ENCODE measurements at regions not wholly inside any gene's neighbourhood (a gene's known extent, or its start where the extent isn't known, plus 50 kb on each side); places are given as distances from the start of the nearest gene placed in this dataset.

DNA sequence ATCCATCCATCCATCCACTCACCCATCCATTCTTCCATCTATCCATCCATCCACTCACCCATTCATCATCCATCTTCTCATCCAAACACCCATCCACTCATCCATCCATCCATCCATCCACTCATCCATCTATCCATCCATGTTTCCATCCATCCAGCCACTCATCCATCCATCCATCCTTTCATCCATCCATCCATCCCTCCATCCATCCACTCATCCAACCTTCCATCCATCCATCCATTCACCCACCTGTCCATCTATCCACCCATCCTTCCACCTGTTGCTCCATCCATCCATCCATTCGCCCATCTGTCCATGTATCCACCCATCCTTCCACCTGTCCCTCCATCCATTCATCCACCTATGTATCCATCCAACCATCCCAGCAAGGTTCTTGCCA, 378.4 kb upstream of the PFKP start:
- no peak for DNase-seq

DNA sequence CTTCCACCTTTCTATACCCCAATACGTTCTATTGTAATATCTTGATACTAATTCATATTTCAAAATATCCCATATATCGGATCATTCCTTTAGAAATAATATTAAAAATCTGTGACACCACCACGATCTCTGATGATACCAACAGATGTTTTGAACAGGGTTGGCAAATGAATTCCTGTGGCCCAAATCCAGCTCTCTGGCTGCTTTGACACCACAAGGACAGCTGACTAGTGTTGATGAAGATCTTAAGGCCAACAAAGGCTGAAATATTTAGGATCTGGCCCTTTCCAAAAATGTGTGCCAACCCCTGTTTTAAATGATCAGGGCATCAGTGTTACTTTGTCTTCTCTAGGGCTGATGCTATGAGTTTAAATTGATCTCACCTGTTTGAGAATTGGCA, 380.7 kb upstream of the PFKP start:
- DNase-seq: no peak

DNA sequence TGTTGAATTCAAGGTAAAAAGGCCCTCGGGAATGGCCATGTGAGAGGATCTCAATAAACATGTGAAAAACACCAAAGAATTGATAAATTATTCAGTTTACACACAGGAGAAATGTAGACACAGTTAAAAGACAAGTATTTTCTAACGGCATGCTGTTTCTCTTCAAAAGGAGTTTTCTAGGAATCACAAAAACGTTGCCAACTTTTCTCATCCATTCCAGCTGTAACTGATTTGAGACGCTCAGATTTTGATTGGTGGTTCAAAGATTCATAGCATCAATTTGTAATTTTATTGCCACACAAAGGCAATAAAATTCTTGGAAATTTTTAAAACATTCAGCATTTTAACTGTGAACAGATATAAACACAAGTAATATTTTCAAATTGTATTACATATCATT, 384.9 kb upstream of the PFKP start:
- no peak for DNase-seq

DNA sequence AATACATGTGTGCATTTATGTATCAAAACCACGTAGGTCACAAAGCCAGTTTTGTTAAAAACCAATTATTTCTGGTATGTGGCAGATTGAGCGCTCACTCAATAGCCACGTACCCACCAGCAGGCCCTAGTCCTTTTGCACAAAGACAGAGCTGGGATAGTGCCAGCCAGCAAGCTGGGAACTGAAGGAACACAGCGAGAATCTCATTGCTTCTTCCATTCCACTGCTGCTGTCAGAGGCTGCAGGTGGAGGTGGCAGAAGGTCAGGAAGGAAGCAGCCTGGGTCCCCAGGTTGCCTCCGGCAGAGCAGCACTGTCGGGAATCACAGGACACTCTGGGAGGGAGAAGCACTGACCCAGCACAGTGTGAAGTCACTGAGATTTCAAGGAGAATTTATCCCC, 385.5 kb upstream of the PFKP start:
- DNase-seq: no peak

DNA sequence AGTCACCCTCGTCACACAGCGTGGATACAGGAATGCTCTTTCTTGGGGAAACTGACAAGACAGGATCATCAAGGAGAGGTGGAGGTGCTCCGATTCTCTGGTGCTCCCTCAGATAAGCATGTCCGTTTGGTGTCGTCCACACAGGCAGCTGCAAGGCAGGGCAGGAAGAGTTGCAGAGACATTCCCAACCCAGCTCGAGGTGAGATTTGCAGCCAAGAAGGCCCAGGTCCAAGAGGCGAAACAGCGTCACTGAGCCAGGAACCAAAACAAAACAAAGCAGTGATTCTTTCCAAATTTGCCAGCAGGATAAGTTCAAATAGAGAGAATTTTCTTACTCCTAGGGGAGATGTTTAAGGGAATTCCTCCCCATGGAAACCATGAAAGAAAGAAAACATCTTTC, 386.5 kb upstream of the PFKP start:
- no peak for DNase-seq

DNA sequence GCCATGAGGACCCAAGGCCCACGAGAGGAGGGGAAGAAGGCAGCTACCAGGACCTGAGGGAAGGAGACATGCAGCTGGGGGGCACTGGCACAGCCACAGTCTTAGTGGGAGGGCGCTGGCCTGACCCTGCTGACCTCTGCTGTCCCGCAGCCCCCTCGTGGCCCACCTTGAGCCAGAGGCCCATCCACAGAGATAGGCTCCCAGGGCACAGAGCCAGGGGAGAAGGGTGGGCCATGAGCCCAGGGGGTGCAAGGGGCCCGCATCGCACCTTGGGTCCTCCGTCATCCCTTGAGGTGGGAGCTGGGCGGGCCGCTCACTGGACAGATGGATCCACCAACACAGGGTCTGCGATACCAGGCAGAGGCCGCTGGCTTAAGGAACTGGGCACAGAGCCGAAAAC, 387.7 kb upstream of the PFKP start:
- DNase-seq: no peak

DNA sequence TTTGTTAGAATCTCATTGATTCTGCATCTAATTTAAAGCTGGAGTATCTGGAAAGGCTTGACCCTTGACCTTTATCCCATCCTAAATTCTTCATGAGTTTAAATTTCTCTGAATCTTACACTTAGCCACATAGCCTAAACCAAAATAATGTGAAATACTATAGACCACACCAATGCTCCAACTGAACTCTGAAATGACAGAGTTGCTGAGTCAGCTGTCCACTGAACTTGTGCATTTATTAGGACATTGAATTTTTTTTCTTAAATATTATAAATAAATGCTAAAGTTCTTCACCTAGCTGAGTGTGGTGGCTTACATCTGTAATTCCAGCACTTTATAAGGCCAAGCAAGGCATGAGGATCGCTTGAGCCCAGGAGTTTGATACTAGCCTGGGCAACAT, 390.9 kb upstream of the PFKP start:
- DNase-seq: no peak

DNA sequence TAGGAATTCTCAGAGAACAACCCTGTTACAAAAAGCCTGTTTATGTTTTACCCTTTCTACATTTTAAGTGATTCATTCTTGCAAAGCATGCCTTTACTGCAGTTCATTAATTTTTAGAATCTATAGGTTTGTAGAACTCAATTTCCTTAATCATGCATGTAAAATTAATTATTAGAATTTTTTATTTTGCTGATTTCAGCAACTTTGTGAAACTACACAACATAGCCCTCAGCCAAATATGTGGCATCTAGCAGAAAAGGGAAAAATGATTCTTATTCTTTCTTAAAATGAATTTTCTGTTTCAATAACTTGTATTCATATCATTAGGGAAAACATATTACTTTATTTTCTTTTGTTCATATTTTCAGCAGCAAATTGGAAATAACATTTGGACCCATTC, 392.9 kb upstream of the PFKP start:
- no peak for DNase-seq

DNA sequence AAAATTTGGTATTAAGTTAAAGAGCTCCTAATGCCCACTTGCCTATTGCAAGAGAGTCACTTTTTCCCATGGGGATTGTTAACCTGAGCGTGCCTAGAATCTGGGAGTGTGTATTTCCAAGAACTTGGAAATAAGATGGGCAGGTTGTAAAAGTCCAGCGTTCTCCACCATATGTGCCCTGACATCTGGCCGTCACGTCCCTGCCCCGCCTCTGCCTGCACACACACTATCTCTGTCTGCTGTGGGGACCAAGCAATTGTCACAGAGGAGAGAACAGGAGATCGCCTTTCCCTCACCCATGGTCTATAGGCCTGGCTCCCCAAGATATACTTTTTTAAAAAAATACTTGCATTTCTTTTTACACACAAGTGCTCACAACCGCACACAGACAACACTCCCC, 396.5 kb upstream of the PFKP start:
- no peak for DNase-seq

DNA sequence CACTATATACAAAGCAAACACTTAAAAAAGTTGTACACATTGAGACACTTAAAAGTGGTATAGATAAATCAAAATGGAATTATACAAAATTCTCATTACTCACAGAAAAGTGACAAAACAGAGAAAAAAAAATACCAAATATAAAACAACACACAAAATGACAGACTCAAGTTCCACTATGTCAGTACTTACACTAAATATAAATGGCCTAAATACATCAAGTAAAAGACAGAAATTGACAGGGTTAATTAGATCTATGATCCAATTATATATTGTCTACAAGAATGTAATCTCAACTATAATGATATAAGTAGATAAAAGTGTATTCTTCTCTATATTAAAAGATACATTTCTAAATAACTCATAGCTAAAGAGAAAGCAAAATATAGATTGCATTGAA, 401.6 kb upstream of the PFKP start:
- DNase-seq: no peak

DNA sequence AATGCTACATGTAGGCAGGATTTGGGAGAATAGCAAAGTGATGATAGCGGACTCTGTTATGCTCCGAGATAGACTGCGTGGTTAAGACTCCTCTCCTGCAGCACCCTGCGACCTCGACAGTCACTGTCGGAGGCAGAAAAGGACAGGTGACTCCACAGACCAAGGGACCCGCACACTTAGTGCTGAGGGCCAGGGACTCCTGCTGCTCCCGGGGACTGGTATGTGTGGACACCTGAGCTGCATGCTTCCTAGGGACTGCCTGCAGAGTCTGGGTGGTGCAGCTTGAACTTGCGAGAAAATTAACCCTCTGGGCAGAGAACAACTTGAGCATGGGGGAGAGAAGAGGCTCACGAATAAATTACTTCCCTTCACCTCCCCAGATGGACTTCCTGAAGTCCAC, 407.1 kb upstream of the PFKP start:
- DNase-seq: no peak

DNA sequence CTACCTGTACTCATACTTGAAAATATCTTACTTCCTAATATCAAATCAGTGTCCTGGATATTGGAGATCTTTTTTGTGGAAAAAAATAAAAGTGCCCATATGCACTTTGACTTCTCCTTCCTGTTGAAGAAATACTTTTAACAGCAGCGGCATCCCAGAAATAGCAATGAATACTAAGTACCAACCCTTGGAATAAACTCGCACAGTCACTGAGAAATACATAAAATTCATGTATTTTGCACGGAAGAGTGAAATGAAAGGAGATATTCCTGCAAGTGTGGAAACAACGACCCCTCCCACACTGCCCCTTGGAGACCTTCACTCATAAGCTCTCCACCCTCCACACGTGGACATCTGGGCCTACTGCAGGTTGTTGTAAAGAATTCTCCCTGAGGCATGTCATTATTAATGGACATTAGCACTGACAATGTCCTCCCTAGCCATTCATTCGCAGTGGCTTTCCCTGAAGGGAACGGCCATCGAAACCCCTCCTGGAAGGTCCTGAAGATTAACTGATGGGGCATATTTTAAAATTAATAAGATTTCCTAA, 407.6 kb upstream of the PFKP start:
- DNase-seq: no peak

DNA sequence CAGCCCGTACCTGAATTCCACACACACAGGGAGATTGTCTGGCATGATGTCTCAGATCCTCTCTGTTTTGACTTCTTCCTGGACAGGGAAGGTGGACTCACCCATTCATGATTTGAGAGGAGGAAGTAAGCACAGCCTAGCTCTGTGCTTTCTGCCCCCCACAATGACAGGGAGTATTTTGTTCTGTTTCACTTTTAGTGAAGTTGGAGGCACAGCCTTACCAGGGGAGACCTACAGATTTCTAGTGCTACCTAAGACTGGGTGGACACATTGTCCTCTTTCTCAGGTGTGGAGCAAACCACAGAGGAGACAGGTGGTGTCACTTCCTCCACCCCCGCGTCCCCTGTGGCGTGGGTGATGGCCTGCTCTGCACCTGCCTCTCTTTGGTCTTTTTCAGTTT, 408.6 kb upstream of the PFKP start:
- no peak for DNase-seq

DNA sequence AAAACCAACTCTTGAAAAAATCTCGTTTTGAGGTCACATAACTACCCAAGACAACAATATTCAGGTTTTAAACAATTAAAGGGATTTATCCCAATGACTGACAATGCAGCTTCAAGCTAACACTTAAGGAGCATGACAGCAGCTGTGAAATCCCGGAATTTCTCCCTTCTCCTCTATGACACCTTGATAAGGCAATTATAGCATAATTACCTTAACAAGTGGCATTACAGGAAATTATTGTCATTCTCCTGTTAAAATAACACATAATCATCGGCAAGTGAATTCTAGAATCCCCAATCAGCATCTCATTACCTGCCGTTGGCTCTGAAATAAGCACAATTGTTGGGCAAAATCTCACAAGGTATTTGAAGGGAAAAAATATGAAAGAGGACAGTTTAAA, 417.0 kb upstream of the PFKP start:
- DNase-seq: no peak

DNA sequence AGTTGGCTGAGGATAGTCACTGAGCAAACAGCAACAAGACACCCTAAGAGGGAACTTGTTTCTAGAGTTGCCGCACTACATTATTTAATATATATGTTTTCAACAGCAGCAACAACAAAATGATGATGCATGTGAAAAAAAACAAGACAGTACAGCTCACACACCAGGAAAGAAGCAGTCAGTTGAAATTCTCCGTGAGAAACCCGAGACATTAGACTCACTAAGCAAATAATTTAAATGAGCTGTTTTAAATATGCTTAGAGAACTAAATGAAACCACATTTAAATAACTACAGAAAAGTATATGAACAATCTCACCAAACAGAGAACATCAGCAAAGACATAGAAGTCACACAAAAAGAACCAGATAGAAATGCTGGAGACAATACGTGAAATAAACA, 426.3 kb upstream of the PFKP start:
- no peak for DNase-seq

DNA sequence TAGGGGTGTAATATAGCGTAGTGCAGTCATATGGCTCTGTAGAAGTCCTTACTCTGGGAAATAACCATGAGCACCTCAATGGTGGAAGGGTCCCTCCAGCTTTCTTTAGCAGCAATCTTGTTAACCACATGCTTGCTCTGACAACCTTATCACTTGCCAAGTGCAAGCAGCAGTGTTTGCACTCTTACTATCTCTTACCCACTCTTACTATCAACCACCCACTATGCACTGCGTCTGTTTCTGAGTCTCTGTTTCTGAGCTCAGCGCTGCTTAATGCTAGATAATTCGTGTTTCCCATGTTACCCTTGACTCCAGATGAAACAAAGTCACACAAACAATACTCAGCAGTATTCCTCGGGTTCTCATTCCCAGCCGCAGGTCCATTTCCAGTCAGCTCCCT, 433.7 kb upstream of the PFKP start:
- no peak for DNase-seq

DNA sequence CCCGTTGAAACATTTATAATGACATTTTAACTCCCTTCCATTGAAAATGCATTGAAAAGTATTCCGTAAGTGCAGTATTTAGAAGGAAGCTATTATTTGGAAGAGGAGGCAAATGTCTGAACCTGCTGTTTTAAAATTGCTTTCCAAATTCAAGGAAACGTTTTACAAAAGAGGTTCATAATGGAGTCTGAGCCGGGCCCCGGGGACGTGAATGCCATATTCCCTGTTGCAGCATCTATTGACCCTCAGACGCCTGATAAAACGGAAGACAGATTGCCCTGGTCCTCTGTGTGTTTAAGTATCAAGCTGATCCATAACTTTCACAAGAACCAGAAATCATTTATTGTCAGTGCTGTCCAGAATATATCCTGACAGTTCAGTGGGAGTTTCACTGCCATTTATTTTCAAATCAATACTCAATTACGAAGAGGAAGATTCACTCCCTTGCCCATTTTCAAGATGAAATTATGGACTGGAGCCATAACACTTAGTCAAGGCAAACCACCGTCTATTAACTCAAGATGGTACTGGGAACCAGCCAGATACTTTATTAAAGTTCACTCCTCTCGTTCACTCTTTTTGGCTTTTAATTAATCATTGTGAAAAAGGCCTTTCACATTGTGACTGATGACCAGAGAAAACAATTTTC, 435.7 kb upstream of the PFKP start:
- DNase-seq: no peak

DNA sequence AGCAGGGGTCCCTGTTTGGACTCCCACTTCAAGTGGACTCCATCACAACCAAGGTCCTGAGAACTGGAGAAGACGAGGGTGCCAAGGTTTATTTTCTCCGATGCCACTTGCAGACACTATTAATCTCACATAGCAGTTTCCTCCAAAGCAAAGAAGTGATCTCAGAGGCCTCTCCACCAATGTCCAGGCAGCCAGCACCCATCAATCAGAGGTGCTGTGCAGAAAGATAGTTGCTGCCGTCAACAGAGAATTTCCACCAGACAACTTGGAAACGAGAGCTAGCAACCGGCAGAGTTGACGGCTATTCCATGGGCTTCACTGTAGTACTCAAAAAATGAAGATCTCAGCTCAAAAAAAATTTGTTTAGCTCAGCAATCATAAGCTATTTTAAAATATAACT, 438.6 kb upstream of the PFKP start:
- DNase-seq: no peak

DNA sequence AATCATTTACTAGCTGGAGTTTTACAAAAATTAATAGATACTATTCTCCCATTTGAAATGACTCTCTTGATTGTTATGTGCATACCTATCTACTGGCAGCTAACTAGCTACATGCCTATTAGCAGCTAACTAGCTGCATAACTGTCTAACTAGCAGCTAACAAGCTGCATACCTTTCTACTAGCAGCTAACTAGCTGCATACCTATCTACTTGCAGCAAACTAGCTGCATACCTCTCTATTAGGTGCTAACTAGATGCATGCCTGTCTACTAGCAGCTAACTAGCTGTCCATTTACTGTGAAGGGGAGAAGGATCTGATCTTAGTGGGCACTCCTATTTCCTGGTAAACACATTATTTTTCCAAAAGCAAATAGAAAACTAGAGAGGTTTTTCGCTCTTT, 439.4 kb upstream of the PFKP start:
- no peak for DNase-seq

DNA sequence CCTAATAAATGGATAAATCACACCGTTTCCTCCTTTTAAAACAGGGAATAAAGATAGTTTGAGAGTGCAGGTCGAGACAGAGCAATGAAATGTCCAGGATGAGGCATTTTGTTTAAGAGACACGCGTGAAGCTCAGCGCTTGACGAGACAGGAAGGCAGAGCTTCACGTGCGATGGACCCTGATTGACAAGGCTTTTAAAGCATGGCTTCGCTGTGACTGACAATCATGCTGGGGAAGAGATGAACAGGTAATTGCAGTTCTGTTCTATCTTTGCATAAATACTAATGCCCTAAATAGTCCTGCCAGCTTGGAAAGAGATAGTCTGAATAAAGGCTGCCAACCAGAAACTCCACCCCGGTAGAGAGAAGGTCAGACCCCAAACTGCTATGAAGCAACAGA, 442.3 kb upstream of the PFKP start:
- no peak for DNase-seq

DNA sequence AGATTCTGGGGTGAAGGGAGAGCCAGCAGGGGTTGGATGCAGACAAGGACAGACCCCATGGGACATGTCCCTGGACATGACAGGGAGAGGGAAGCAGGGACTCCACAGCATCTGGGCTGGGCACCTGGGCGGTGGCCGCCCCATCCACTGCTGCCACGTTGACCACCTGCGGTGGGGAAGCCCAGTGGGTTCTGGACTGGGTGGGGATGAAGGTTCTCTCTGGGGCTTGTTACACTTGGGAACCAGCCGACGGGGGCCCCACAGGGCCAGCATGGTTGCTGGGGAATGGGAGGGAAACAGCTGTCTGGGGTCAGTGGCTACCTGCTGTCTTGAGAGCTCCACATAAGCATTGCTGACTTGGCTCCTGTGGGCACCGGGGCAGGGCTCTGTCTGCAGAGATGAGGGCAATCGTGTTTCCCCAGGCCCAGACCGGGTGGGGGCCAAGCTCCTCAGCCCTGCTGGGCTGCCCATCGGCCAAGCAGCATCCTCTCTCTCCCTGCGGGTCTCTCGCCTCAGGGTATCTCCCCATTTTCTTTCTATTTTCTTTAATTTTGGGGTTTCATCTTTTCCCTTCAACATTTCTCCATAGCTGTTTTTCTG, 443.6 kb upstream of the PFKP start:
- DNase-seq: no peak

DNA sequence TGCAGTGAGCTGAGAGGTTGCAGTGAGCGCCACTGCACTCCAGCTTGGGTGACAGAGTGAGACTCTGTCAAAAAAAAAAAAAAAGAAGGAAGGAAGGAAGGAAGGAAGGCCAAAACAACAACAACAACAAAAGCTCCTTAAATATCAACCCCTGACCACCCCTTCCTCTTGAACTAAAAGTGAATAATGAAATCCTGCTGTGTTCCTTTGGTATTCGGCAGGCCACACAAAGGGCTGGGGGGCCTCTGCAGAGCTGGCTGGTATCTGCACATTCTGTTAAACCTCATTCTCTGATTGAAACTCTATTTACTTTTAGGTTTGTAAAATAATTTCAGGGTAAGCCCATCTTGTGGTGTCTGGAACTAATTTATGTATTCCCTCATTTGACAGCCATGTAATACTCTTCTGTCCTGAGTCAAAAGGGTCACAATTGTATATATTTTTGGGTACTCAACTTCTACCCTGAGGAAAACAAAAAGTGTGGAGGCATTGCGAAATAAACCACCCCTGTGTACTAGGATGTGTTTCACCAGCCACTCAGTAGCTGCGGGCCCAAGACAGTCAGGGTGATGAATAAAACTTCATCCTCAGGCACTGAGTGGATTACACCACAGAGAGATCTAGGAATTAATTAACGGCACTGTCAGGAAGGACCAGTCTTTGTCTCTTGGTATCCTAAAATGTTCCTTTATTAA, 446.4 kb upstream of the PFKP start:
- no peak for DNase-seq

DNA sequence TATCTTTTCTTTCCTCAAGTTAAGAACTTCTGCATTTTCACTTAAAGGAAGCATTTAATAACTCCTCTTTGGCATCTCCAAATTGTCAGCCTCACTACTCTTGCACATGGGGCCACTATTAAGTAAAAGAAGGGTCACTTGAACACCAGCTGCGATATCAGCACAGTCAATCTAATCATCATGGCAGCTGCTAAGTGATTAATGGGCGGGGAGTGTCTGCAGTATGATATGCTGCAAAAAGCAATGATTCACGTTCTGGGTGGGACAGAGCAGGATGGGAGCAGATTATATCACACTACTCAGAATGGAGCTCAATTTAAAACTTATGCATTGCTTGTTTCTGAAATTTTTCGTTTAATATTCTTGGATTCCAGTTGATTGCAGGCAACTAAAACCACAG, 447.4 kb upstream of the PFKP start:
- DNase-seq: no peak

DNA sequence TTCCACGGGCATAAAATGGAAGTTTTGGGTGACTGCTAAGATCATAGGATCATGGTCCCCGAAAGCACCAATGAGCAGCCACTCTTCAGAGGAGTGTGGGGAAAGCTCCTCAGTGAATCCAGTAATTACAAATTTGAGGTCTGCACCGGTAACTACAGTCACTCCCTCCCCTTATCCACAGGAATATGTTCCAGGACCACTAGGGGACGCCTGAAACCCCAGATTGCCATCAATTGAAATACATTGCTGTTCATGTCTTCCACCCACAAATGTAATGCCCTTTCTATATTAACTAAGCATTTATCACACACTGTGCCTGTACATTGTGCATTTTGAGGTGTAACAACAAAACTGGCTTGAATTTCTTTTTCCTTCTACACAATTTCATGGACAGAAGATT, 447.9 kb upstream of the PFKP start:
- no peak for DNase-seq

DNA sequence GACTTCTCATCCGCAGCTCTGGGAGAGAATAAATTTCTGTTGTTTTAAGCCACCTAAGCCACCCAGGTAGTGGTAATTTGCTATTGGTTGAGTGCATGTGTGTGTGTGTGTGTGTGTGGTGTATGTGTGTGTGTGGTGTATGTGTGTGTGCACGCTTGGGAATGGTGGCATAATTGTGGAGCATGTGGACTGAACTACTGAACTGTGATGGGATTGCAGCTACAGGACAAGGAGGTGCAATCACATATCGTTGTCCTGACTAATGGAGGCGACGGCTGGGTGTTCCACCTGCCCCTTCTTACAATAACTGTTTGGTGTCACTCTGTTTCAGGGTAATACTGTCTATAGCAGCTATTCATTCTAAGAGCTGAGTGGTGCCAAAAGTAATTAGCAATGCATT, 448.7 kb upstream of the PFKP start:
- no peak for DNase-seq

Measured in stimulated activated CD4-positive, alpha-beta T cell treated with anti-CD3 and anti-CD28 coated beads, Interleukin-4, amount 100 ng/mL, for 24 hours (primary cell).